GM21515 (cell line): ENCODE measurements at regions not wholly inside any gene's neighbourhood (a gene's known extent, or its start where the extent isn't known, plus 50 kb on each side); places are given as distances from the start of the nearest gene placed in this dataset.

Experiments used
- ATAC-seq: cut with Tn5 transposase; IDR thresholded peaks from one replicate; pipeline ENCODE4 v1.9.1; 2021; ENCODE audit not compliant: unreplicated experiment

- ATAC-seq: no peak
Measured at GRCh38 chrY:15162211-15162610, 637.9 kb downstream of the NLGN4Y start.

- no peak for ATAC-seq
Measured at GRCh38 chrY:15179890-15180289, 655.6 kb downstream of the NLGN4Y start.

- ATAC-seq: no peak
Measured at GRCh38 chrY:15229056-15229455, 704.7 kb downstream of the NLGN4Y start.

GRCh38 chrY:15239596-15240132 is 715.3 kb downstream of the NLGN4Y start:
- no peak for ATAC-seq

- no peak for ATAC-seq
Measured at GRCh38 chrY:15259286-15259685, 735.0 kb downstream of the NLGN4Y start.

- ATAC-seq: no peak
Measured at GRCh38 chrY:15286572-15286971, 762.2 kb downstream of the NLGN4Y start.

GRCh38 chrY:15289821-15290220 is 765.5 kb downstream of the NLGN4Y start:
- no peak for ATAC-seq

- no peak for ATAC-seq
Measured at GRCh38 chrY:15292881-15293280, 768.6 kb downstream of the NLGN4Y start.

- ATAC-seq: no peak
Measured at GRCh38 chrY:15301879-15302278, 777.5 kb downstream of the NLGN4Y start.

- no peak for ATAC-seq
Measured at GRCh38 chrY:15312166-15312565, 787.8 kb downstream of the NLGN4Y start.

GRCh38 chrY:15324189-15324588 is 799.9 kb downstream of the NLGN4Y start:
- ATAC-seq: no peak

- no peak for ATAC-seq
Measured at GRCh38 chrY:15325201-15325600, 800.9 kb downstream of the NLGN4Y start.

- no peak for ATAC-seq
Measured at GRCh38 chrY:15326673-15327072, 802.3 kb downstream of the NLGN4Y start.

GRCh38 chrY:15328848-15329247 is 804.5 kb downstream of the NLGN4Y start:
- ATAC-seq: no peak

- no peak for ATAC-seq
Measured at GRCh38 chrY:15343522-15343921, 819.2 kb downstream of the NLGN4Y start.

- no peak for ATAC-seq
Measured at GRCh38 chrY:15345471-15346155, 821.3 kb downstream of the NLGN4Y start.

- no peak for ATAC-seq
Measured at GRCh38 chrY:15349351-15349750, 825.0 kb downstream of the NLGN4Y start.

- ATAC-seq: peak; percentile 54
Measured at GRCh38 chrY:15355321-15355720, 831.0 kb downstream of the NLGN4Y start.

- no peak for ATAC-seq
Measured at GRCh38 chrY:15360471-15360870, 836.1 kb downstream of the NLGN4Y start.

- ATAC-seq: no peak
Measured at GRCh38 chrY:15364996-15365395, 840.7 kb downstream of the NLGN4Y start.

GRCh38 chrY:15368786-15369185 is 844.5 kb downstream of the NLGN4Y start:
- ATAC-seq: no peak

GRCh38 chrY:15385178-15385577 is 860.8 kb downstream of the NLGN4Y start:
- no peak for ATAC-seq
